HG03159 (cell line): ENCODE measurements at regions not wholly inside any gene's neighbourhood (a gene's known extent, or its start where the extent isn't known, plus 50 kb on each side); places are given as distances from the start of the nearest gene placed in this dataset.
"Not testable (repeated sequence)": the region's sequence is repeated elsewhere in the genome, so short reads cannot be mapped to it uniquely, and the experiment has no call there.

Experiments
- ATAC-seq: cut with Tn5 transposase; IDR thresholded peaks from one replicate; pipeline ENCODE4 v1.9.1; 2021; ENCODE audit warnings: mild to moderate bottlenecking, moderate library complexity; ENCODE audit not compliant: unreplicated experiment

DNA sequence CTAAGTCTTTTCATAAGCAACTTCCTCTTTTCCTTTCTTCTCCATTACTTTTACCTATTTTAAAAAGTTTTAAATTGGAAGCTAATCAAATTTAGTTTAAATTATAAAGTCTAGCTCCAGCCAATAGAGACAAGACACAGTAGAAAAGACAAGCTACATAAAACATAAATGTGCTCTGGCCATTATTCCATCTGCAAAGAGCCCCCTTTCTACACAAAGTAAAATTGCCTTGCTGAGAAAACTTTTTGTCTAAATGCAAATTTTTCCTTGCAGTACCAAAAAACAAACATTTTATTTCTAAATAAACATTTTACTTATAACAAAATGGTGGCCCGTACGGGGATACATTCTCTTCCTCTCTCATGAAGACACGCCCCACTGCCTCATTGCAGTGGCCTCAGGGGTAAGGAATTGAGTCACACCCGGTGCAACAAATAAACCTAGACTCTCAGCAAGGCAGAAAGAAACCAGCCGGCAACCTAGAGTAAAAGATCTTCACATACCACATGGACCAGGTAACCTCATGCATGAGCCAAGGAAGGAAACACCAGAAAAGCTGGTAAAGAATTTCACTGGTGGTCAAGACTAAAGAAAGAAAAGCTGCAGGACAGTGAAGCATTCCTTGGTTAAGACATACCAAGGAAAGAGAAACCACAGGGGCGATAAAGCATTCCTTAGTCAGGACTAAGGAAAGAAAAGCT, 71.6 kb upstream of the ZNF746 start:
- no peak for ATAC-seq

DNA sequence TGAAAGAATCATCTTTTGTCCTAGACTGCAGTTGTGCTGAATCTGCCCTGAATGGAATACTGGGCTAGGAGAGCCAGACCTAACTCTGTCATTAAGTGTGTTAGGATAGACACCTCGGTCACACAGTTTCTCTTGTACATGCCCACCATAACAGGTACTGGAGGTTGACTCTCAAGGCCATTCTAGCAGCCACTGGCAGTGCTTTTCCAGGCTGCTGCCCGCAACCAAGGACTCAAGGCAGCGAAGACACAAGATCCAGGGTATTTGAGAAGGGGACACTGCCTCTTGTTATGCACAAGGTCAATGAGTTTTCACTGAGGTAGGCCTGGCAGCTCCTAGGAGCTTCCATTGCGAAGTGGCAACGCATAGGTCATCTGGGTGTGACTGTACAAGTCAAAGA, 70.6 kb upstream of the ZNF746 start:
- no peak for ATAC-seq

GRCh38 chr7:149566103-149566502, 68.5 kb upstream of the ZNF746 start:
- no peak for ATAC-seq

DNA sequence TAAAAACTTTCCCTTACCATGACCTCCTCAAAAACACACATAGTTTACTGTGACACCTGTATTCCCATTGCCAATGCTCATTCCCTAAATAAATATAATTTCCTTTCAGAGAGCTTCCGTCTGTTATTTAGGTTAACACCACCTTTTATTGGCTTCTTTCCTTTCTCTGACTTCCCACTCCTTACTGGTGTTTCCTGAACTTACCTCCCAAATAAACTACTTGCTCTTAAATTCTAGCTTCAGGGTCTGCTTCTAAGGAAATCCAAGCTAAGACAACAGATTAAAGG, 67.4 kb upstream of the ZNF746 start:
- no peak for ATAC-seq

DNA sequence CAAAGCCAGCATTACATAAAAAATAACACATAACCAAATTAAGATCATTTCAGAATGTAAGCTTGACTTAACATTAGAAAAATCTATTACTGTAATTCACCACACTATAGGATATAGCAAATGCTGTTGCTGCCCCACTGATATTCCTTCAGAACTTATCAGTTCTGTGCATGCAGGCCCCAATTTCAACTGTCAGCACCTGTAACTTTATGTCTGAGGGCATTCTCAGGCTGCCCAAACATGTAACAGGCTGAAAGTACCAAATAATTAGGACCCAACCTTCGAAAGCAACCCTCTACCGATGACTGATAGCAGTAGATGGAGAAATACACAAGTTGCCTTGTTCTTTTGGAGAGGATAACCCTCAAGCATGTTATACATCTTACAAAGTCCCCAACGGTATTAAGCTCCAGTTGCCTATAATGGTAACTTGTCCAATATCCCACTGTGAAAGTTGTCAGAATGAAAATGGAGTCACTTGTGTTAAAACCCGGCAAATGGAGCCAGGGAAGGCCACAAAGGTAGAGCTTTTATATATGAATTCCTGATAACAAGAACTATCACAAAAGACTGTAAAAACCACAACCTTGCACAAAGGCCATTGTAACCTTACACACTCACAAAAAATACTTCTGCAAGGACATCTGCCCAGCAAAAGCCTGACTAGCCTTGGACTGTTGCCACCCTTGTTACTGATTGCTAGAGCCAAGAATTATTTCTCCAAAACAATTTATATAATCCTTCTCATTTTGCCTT, 66.9 kb upstream of the ZNF746 start:
- ATAC-seq = no peak

- ATAC-seq = no peak
Observed at GRCh38 chr7:149562602-149563001, 65.0 kb upstream of the ZNF746 start.

DNA sequence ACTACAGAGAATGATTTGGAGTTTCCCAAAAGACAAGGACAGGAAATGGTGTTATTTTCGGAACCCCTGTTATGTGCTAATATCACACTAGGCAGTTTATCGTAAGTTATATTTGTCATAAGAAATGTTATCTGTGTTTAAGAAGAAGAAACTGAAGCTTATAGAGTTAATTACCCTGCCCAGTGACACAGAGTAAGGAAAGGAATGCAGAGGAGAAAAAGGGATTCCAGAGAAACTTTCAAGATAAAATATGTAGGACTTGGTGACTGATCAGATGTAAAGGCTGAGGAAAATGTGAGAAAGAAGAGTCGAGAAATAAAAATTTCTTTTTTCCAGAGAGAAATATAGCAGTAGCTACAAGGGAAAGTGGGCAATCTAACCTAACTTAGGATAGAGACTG, 63.5 kb upstream of the ZNF746 start:
- ATAC-seq = no peak

GRCh38 chr7:149559711-149560110, 62.1 kb upstream of the ZNF746 start:
- no peak for ATAC-seq

DNA sequence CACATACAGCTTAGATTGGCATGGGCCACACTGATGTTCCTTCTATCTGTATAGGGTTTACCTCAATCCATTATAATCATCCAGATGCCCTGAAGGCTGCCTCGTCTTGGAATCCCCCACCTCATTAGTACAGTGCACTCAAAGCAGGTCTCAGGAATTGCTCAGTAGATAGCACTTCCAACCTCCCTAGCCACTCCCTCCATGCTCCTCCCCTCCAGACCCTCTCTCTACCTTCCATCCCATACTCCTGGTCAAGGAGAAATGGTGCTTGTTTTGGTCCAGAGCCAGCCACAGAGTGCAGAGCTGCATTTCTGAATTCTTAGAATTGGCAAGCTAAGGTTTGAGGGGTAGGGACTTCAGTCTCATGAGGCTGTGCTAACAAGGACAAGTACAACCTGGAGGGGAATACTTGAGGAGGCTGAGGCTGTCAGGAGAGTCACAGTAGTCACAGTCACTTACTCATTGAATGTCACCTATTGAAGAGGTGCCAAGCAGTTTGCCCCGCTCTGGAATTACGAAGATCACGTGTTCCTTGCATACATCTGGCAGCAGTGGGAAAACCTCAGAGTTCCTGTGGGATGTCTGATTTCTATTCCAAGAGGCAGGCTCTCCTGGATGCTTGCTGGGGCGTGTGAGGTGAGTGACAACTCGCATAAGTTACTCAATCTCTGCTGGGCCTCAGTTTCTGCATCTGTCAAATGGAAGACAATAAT, 60.7 kb upstream of the ZNF746 start:
- no peak for ATAC-seq

GRCh38 chr7:149556525-149556924, 58.9 kb upstream of the ZNF746 start:
- not testable (repeated sequence) for ATAC-seq

GRCh38 chr7:149554821-149555220, 57.2 kb upstream of the ZNF746 start:
- ATAC-seq = not testable (repeated sequence)

- ATAC-seq = not testable (repeated sequence)
Observed at GRCh38 chr7:149553991-149554390, 56.4 kb upstream of the ZNF746 start.

DNA sequence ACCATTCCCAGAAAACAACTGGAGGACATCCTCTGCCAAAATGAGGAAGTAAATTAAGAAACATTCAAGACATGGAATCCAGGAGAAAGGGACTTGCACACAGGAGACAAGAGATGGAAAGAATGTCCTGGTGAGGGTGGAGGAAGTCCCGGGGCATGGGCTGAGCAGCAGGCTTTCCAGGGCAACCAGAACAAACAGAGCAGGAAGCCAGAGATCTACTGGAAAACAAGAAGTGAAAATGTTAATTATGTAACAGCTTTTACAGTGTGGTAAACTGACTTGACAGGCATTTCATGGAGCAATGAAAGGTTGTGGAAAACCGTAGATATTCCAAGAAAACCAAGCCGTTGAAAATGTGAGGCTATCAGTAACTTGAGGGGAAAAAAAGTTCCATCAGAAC, 55.2 kb upstream of the ZNF746 start:
- no peak for ATAC-seq
